ENCODE measurements at regions not wholly inside any gene's neighbourhood (a gene's known extent, or its start where the extent isn't known, plus 50 kb on each side); places are given as distances from the start of the nearest gene placed in this dataset.

GRCh38 chr12:20272801-20273200, 95.5 kb upstream of the PDE3A start:
- DNase-seq = no peak
- Mint-ChIP-seq H3K4me3 (no peak overlapping the region), H3K4me1 (no peaks in the 10 kb centered on the region), H3K27me3 (no peaks in the 10 kb centered on the region), H3K27ac (no peak overlapping the region), H3K9me3 (no peaks in the 10 kb centered on the region)
- ATAC-seq = no peak

GRCh38 chr12:20274008-20274407, 94.3 kb upstream of the PDE3A start:
- H3K27ac Mint-ChIP-seq = no peak overlapping the region
- H3K27me3 Mint-ChIP-seq = no peaks in the 10 kb centered on the region
- H3K9me3 Mint-ChIP-seq = no peaks in the 10 kb centered on the region
- no peaks in the 10 kb centered on the region for H3K4me1 Mint-ChIP-seq
- ATAC-seq = no peak
- H3K4me3 Mint-ChIP-seq = no peak overlapping the region
- DNase-seq = no peak

- no peak for DNase-seq
- Mint-ChIP-seq H3K4me3 (no peak overlapping the region), H3K27me3 (no peaks in the 10 kb centered on the region), H3K4me1 (no peaks in the 10 kb centered on the region), H3K9me3 (no peaks in the 10 kb centered on the region), H3K27ac (no peak overlapping the region)
- ATAC-seq = no peak
Observed at GRCh38 chr12:20278276-20278675, 90.1 kb upstream of the PDE3A start.

- no peaks in the 10 kb centered on the region for H3K4me1 Mint-ChIP-seq
- H3K27me3 Mint-ChIP-seq = no peaks in the 10 kb centered on the region
- no peak overlapping the region for H3K27ac Mint-ChIP-seq
- no peak for DNase-seq
- no peaks in the 10 kb centered on the region for H3K9me3 Mint-ChIP-seq
- no peak for ATAC-seq
- no peak overlapping the region for H3K4me3 Mint-ChIP-seq
Observed at GRCh38 chr12:20280515-20280914, 87.8 kb upstream of the PDE3A start.

GRCh38 chr12:20282401-20282800, 85.9 kb upstream of the PDE3A start:
- H3K27ac Mint-ChIP-seq = no peak overlapping the region
- H3K4me1 Mint-ChIP-seq = no peaks in the 10 kb centered on the region
- H3K9me3 Mint-ChIP-seq = peaks cover 4 to 10% of the 10 kb centered on the region in 2 donors
- no peaks in the 10 kb centered on the region for H3K27me3 Mint-ChIP-seq
- ATAC-seq (no peak), DNase-seq (no peak)
- no peak overlapping the region for H3K4me3 Mint-ChIP-seq

- H3K9me3 Mint-ChIP-seq = peaks cover 4 to 14% of the 10 kb centered on the region in 2 donors
- no peak for ATAC-seq
- DNase-seq = no peak
- no peak overlapping the region for H3K4me3 Mint-ChIP-seq
- H3K4me1 Mint-ChIP-seq = no peaks in the 10 kb centered on the region
- no peak overlapping the region for H3K27ac Mint-ChIP-seq
- H3K27me3 Mint-ChIP-seq = no peaks in the 10 kb centered on the region
Observed at GRCh38 chr12:20283482-20283881, 84.9 kb upstream of the PDE3A start.

- DNase-seq = no peak
- Mint-ChIP-seq H3K9me3 (peaks cover 4 to 26% of the 10 kb centered on the region in 2 donors), H3K27ac (no peak overlapping the region), H3K27me3 (no peaks in the 10 kb centered on the region), H3K4me1 (no peaks in the 10 kb centered on the region), H3K4me3 (no peak overlapping the region)
- no peak for ATAC-seq
Observed at GRCh38 chr12:20289520-20289919, 78.8 kb upstream of the PDE3A start.

GRCh38 chr12:20300457-20300856, 67.9 kb upstream of the PDE3A start:
- H3K4me3 Mint-ChIP-seq = no peak overlapping the region
- H3K27me3 Mint-ChIP-seq = no peaks in the 10 kb centered on the region
- no peak overlapping the region for H3K27ac Mint-ChIP-seq
- ATAC-seq (no peak), DNase-seq (no peak)
- peaks cover 17 to 53% of the 10 kb centered on the region in 2 donors for H3K9me3 Mint-ChIP-seq
- no peaks in the 10 kb centered on the region for H3K4me1 Mint-ChIP-seq

- Mint-ChIP-seq H3K4me3 (no peak overlapping the region), H3K27ac (no peak overlapping the region), H3K4me1 (no peaks in the 10 kb centered on the region), H3K9me3 (peaks cover 29 to 41% of the 10 kb centered on the region in 2 donors), H3K27me3 (no peaks in the 10 kb centered on the region)
- ATAC-seq (no peak), DNase-seq (no peak)
Observed at GRCh38 chr12:20305470-20305869, 62.9 kb upstream of the PDE3A start.

- no peak overlapping the region for H3K4me3 Mint-ChIP-seq
- H3K4me1 Mint-ChIP-seq = no peaks in the 10 kb centered on the region
Observed at GRCh38 chr12:20309504-20310148, 58.7 kb upstream of the PDE3A start.

GRCh38 chr12:20314328-20314727, 54.0 kb upstream of the PDE3A start:
- ATAC-seq (no peak), DNase-seq (no peak)
- Mint-ChIP-seq H3K27ac (no peak overlapping the region), H3K4me1 (no peaks in the 10 kb centered on the region), H3K9me3 (peaks cover 0 to 6% of the 10 kb centered on the region in 2 donors), H3K4me3 (no peak overlapping the region), H3K27me3 (no peaks in the 10 kb centered on the region)

More at GRCh38 chr12:20309504-20310148, 58.7 kb upstream of the PDE3A start:
- peaks cover 26 to 38% of the 10 kb centered on the region in 2 donors for H3K9me3 Mint-ChIP-seq
- no peak overlapping the region for H3K27ac Mint-ChIP-seq
- no peaks in the 10 kb centered on the region for H3K27me3 Mint-ChIP-seq
- no peak for DNase-seq
- ATAC-seq = no peak

GRCh38 chr12:20317554-20317953, 50.8 kb upstream of the PDE3A start:
- DNase-seq = no peak
- Mint-ChIP-seq H3K4me3 (no peak overlapping the region), H3K4me1 (no peaks in the 10 kb centered on the region), H3K27me3 (no peaks in the 10 kb centered on the region), H3K9me3 (no peaks in the 10 kb centered on the region), H3K27ac (no peak overlapping the region)
- no peak for ATAC-seq
